ENCODE measurements at regions not wholly inside any gene's neighbourhood (a gene's known extent, or its start where the extent isn't known, plus 50 kb on each side); places are given as distances from the start of the nearest gene placed in this dataset.

DNA sequence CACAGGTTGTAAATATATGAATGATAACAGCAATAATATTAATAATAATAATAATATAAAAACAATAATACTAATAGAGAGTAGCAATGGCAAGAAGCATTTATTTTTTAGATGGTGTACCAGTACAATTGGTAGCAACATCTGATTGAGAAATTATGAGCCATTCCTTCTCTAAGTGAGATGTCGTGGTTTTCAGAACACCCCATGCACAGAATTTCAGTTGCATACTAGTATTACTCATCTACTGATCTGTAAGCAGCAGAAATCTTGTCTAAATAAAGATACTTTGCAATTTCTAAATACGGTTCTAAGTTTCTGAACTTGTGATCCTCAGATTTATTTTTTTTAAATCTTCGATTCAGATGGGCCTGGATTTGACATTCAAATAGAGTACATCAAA lies 788.0 kb upstream of the ATXN8OS start:
- H3K27ac ChIP-seq (ENCODE audit: low read depth, low read length): no peak overlapping the region
- H2BK15ac ChIP-seq (ENCODE audit: low read length): no peak overlapping the region
- no peak overlapping the region for H4K5ac ChIP-seq (ENCODE audit: insufficient read length, low read depth, low read length)
- no peak overlapping the region for H3K14ac ChIP-seq (ENCODE audit: insufficient read length)
- no peak overlapping the region for H2BK20ac ChIP-seq (ENCODE audit: low read length)
- H3K18ac ChIP-seq (ENCODE audit: extremely low read depth, low read length): no peak overlapping the region
- no peak overlapping the region for H2AFZ ChIP-seq (ENCODE audit: low read length)
- no peak overlapping the region for H2BK12ac ChIP-seq (ENCODE audit: low read depth, low read length)
- no peak overlapping the region for H3K4ac ChIP-seq (replicated peaks; ENCODE audit: insufficient read length, low read depth, low read length)
- H2BK120ac ChIP-seq (replicated peaks; ENCODE audit: low read depth, low read length): no peak overlapping the region
- no peaks in the 10 kb centered on the region for H3K27me3 ChIP-seq (replicated peaks in 1 of 4; ENCODE audit: control insufficient read depth in 3 of 4, extremely low read depth in 1 of 4, insufficient read depth in 3 of 4, low read length in 3 of 4)
- no peak overlapping the region for H4K8ac ChIP-seq (ENCODE audit: extremely low read depth, insufficient read depth, low read length)
- H3K79me2 ChIP-seq (ENCODE audit: control insufficient read depth in 1 of 2, insufficient read depth in 2 of 2, low read length in 2 of 2): no peaks in the 10 kb centered on the region
- H2BK5ac ChIP-seq (ENCODE audit: low read depth, low read length): no peak overlapping the region
- no peaks in the 10 kb centered on the region; the same call in 1 of the 2 replicates for H3K23me2 ChIP-seq (ENCODE audit: low read depth, low read length)
- H3K23ac ChIP-seq (ENCODE audit: insufficient read length): no peak overlapping the region
- no peak for TF ChIP-seq SP4 (IDR thresholded peaks at IDR 0.05; ENCODE audit: low read length)
- no peak for TF ChIP-seq POLR2AphosphoS5 (IDR thresholded peaks at IDR 0.05; ENCODE audit: low read depth, low read length)
- no peak for TF ChIP-seq CTBP2 (IDR thresholded peaks at IDR 0.05; ENCODE audit: borderline replicate concordance, insufficient read depth, insufficient read length, low read length)
- TF ChIP-seq CBX5 (IDR thresholded peaks at IDR 0.05; ENCODE audit: low read depth, low read length): no peak
- no peak for TF ChIP-seq SIRT6 (IDR thresholded peaks at IDR 0.05; ENCODE audit: low read length)
- no peak for TF ChIP-seq RXRA (IDR thresholded peaks at IDR 0.05; ENCODE audit: insufficient read depth, low read depth, low read length)
- TF ChIP-seq BCL11A (IDR thresholded peaks at IDR 0.05; ENCODE audit: low read depth in 2 of 2, low read length in 2 of 2): no peak
- ChIA-PET CTCF (ENCODE audit: partially characterized antibody) (no interaction called here), POLR2A (ENCODE audit: partially characterized antibody) (no interaction called here)
- WGBS, 2 experiments (ENCODE audit: extremely low coverage in 1 of 2, insufficient coverage in 1 of 2, insufficient read length in 1 of 2, insufficient replicate concordance in 2 of 2, low coverage in 1 of 2, low lambda C conversion rate in 2 of 2, missing lambda C conversion rate in 1 of 2): 92% methylated on average over 3 of the region's 3 CpGs; no CpG with 5 or more reads in 1 of the 2 experiments
- no peaks in the 10 kb centered on the region for H3K79me1 ChIP-seq (ENCODE audit: low read depth, low read length)
- H3K9ac ChIP-seq (replicated peaks in 1 of 4; ENCODE audit: extremely low read depth in 1 of 4, low read depth in 3 of 4, low read length in 3 of 4): no peak overlapping the region
- no peak overlapping the region for H2AK5ac ChIP-seq (ENCODE audit: low read depth, low read length)
- DNase-seq (ENCODE audit: low read depth in 1 of 2, low spot score in 2 of 2): no peak
- H3K4me2 ChIP-seq (ENCODE audit: insufficient read depth in 1 of 2, low read depth in 2 of 2, low read length in 2 of 2): no peak overlapping the region
- no peak overlapping the region for H3K4me3 ChIP-seq (ENCODE audit: extremely low read depth in 1 of 4, insufficient read depth in 2 of 4, low read depth in 3 of 4, low read length in 4 of 4)
- no peak overlapping the region for H4K91ac ChIP-seq (replicated peaks; ENCODE audit: insufficient read length, low read length)
- H3K36me3 ChIP-seq (ENCODE audit: control insufficient read depth in 2 of 4, insufficient read depth in 4 of 4, low read length in 3 of 4): no peaks in the 10 kb centered on the region
- no peaks in the 10 kb centered on the region for H3K9me3 ChIP-seq (ENCODE audit: insufficient read depth in 2 of 2, low read depth in 1 of 2, low read length in 1 of 2)
- H3K4me1 ChIP-seq (replicated peaks in 1 of 4; ENCODE audit: control insufficient read depth in 3 of 4, insufficient read depth in 4 of 4, low read length in 3 of 4): no peaks in the 10 kb centered on the region
- no peaks in the 10 kb centered on the region for H4K20me1 ChIP-seq (replicated peaks in 1 of 2; ENCODE audit: control insufficient read depth in 1 of 2, insufficient read depth in 2 of 2, low read length in 2 of 2)
- H3K56ac ChIP-seq (replicated peaks; ENCODE audit: insufficient read length, low read depth, low read length): no peak overlapping the region
- no peak for FAIRE-seq

All from H1 (cell line).